Transverse colon (tissue), 4 donors: ENCODE measurements at regions not wholly inside any gene's neighbourhood (a gene's known extent, or its start where the extent isn't known, plus 50 kb on each side); places are given as distances from the start of the nearest gene placed in this dataset.

ENCODE experiments used
- CTCF ChIP-seq, 5 experiments: fragments of 200-600 bp in 3 of 5; fragments of 450-650 bp in 2 of 5; sonication (generic) in 3 of 5; IDR thresholded peaks; 1 replicate in 2 of 5; 2 replicates in 3 of 5; pipeline ENCODE4 v1.5.1; 2016 to 2017; ENCODE audit warnings: antibody characterized with exemption in 5 of 5, inconsistent platforms in 3 of 5, mild to moderate bottlenecking in 2 of 5, moderate library complexity in 1 of 5
- EP300 ChIP-seq: sonication (generic); formaldehyde crosslinking; IDR thresholded peaks from one replicate; pipeline ENCODE4 v1.6.1; 2017; ENCODE audit warnings: antibody characterized with exemption, low read depth
- POLR2AphosphoS5 ChIP-seq, 3 donors: sonication (generic); formaldehyde crosslinking; IDR thresholded peaks; one replicate each; pipeline ENCODE4 v1.6.1; 2016; ENCODE audit warnings: antibody characterized with exemption in 3 of 3

DNA sequence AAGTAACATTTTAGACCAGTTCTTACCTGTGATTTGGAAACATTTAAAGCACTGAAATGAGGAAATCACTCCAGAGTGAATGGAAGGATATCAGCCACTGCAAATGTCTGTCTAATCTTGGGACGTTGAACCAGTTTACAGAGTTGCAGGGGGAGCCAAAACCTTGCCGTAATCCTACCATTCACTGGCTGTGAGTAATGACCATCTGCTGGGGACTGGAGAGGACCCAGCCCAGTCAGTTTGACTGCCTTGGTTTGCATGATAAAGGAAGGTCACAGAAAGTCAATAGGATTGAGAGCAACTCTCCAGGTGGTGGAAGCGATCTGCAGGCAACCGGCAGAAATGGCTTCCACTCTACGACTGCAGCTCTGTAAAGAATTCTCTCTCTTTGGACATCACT is 167.2 kb downstream of the AKR1D1 start:
- TF ChIP-seq POLR2AphosphoS5 (IDR thresholded peaks at IDR 0.05) (no peak), EP300 (no peak), CTCF (IDR thresholded peaks at IDR 0.05) (no peak)
